ENCODE measurements at regions not wholly inside any gene's neighbourhood (a gene's known extent, or its start where the extent isn't known, plus 50 kb on each side); places are given as distances from the start of the nearest gene placed in this dataset.
"Not testable (repeated sequence)": the region's sequence is repeated elsewhere in the genome, so short reads cannot be mapped to it uniquely, and the experiment has no call there.

GRCh38 chr5:148741766-148742165, 84.6 kb upstream of the ADRB2 start:
- not testable (repeated sequence) for H3K27me3 ChIP-seq (ENCODE audit: control insufficient read depth, insufficient read depth, low read length); H3K4me1 ChIP-seq (ENCODE audit: control insufficient read depth, insufficient read depth, low read length); H3K9me3 ChIP-seq (ENCODE audit: control insufficient read depth, insufficient read depth, low read length); H3K27ac ChIP-seq (ENCODE audit: low read length); H3K4me3 ChIP-seq (ENCODE audit: low read length); DNase-seq (ENCODE audit: low read depth, low spot score); H3K36me3 ChIP-seq (ENCODE audit: control insufficient read depth, insufficient read depth, low read length)
- WGBS (ENCODE audit: insufficient coverage, insufficient read length) = no CpG with 5 or more reads among the region's 3 CpGs

- H3K36me3 ChIP-seq (ENCODE audit: control insufficient read depth, insufficient read depth, low read length); H3K9me3 ChIP-seq (ENCODE audit: control insufficient read depth, insufficient read depth, low read length); DNase-seq (ENCODE audit: low read depth, low spot score); H3K4me1 ChIP-seq (ENCODE audit: control insufficient read depth, insufficient read depth, low read length); H3K4me3 ChIP-seq (ENCODE audit: low read length); H3K27ac ChIP-seq (ENCODE audit: low read length); H3K27me3 ChIP-seq (ENCODE audit: control insufficient read depth, insufficient read depth, low read length): not testable (repeated sequence)
- no CpG with 5 or more reads among the region's 1 CpG for WGBS (ENCODE audit: insufficient coverage, insufficient read length)
These were observed 82.0 kb upstream of the ADRB2 start for GRCh38 chr5:148744380-148744779.

- DNase-seq (ENCODE audit: low read depth, low spot score) = no peak
- WGBS (ENCODE audit: insufficient coverage, insufficient read length) = no CpG with 5 or more reads among the region's 2 CpGs
- H3K27ac ChIP-seq (ENCODE audit: low read length) = no peak overlapping the region
- H3K27me3 ChIP-seq (ENCODE audit: control insufficient read depth, insufficient read depth, low read length) = no peaks in the 10 kb centered on the region
- peaks cover 2% of the 10 kb centered on the region; the same call in 1 of the 2 replicates for H3K4me1 ChIP-seq (ENCODE audit: control insufficient read depth, insufficient read depth, low read length)
- no peaks in the 10 kb centered on the region for H3K9me3 ChIP-seq (ENCODE audit: control insufficient read depth, insufficient read depth, low read length)
- H3K36me3 ChIP-seq (ENCODE audit: control insufficient read depth, insufficient read depth, low read length) = no peaks in the 10 kb centered on the region
- no peak overlapping the region for H3K4me3 ChIP-seq (ENCODE audit: low read length)
These were observed 79.4 kb upstream of the ADRB2 start for GRCh38 chr5:148746826-148747535.

GRCh38 chr5:148747536-148747906, 78.9 kb upstream of the ADRB2 start:
- DNase-seq (ENCODE audit: low read depth, low spot score) = no peak
- WGBS (ENCODE audit: insufficient coverage, insufficient read length) = no CpG with 5 or more reads among the region's 2 CpGs
- H3K4me3 ChIP-seq (ENCODE audit: low read length) = no peak overlapping the region
- H3K36me3 ChIP-seq (ENCODE audit: control insufficient read depth, insufficient read depth, low read length) = no peaks in the 10 kb centered on the region
- H3K27ac ChIP-seq (ENCODE audit: low read length) = no peak overlapping the region
- H3K4me1 ChIP-seq (ENCODE audit: control insufficient read depth, insufficient read depth, low read length) = peaks cover 2% of the 10 kb centered on the region; the same call in 1 of the 2 replicates
- H3K9me3 ChIP-seq (ENCODE audit: control insufficient read depth, insufficient read depth, low read length) = no peaks in the 10 kb centered on the region
- no peaks in the 10 kb centered on the region for H3K27me3 ChIP-seq (ENCODE audit: control insufficient read depth, insufficient read depth, low read length)

- Histone ChIP-seq H3K36me3 (ENCODE audit: control insufficient read depth, insufficient read depth, low read length) (no peaks in the 10 kb centered on the region), H3K4me1 (ENCODE audit: control insufficient read depth, insufficient read depth, low read length) (peaks cover 2% of the 10 kb centered on the region; the same call in 1 of the 2 replicates), H3K9me3 (ENCODE audit: control insufficient read depth, insufficient read depth, low read length) (no peaks in the 10 kb centered on the region), H3K4me3 (ENCODE audit: low read length) (no peak overlapping the region), H3K27ac (ENCODE audit: low read length) (no peak overlapping the region), H3K27me3 (ENCODE audit: control insufficient read depth, insufficient read depth, low read length) (no peaks in the 10 kb centered on the region)
- WGBS (ENCODE audit: insufficient coverage, insufficient read length) = no CpG with 5 or more reads among the region's 4 CpGs
- no peak for DNase-seq (ENCODE audit: low read depth, low spot score)
These were observed 77.6 kb upstream of the ADRB2 start for GRCh38 chr5:148748702-148749392.

- Histone ChIP-seq H3K4me3 (ENCODE audit: low read length) (no peak overlapping the region), H3K36me3 (ENCODE audit: control insufficient read depth, insufficient read depth, low read length) (no peaks in the 10 kb centered on the region), H3K27me3 (ENCODE audit: control insufficient read depth, insufficient read depth, low read length) (no peaks in the 10 kb centered on the region), H3K27ac (ENCODE audit: low read length) (no peak overlapping the region), H3K4me1 (ENCODE audit: control insufficient read depth, insufficient read depth, low read length) (peaks cover 2% of the 10 kb centered on the region; the same call in 1 of the 2 replicates), H3K9me3 (ENCODE audit: control insufficient read depth, insufficient read depth, low read length) (no peaks in the 10 kb centered on the region)
- WGBS (ENCODE audit: insufficient coverage, insufficient read length) = no CpG with 5 or more reads among the region's 5 CpGs
- DNase-seq (ENCODE audit: low read depth, low spot score) = no peak
These were observed 75.8 kb upstream of the ADRB2 start for GRCh38 chr5:148750614-148751013.

GRCh38 chr5:148751025-148751424, 75.4 kb upstream of the ADRB2 start:
- DNase-seq (ENCODE audit: low read depth, low spot score) = no peak
- Histone ChIP-seq H3K4me1 (ENCODE audit: control insufficient read depth, insufficient read depth, low read length) (peaks cover 2% of the 10 kb centered on the region; the same call in 1 of the 2 replicates), H3K27ac (ENCODE audit: low read length) (no peak overlapping the region), H3K36me3 (ENCODE audit: control insufficient read depth, insufficient read depth, low read length) (no peaks in the 10 kb centered on the region), H3K9me3 (ENCODE audit: control insufficient read depth, insufficient read depth, low read length) (no peaks in the 10 kb centered on the region), H3K27me3 (ENCODE audit: control insufficient read depth, insufficient read depth, low read length) (no peaks in the 10 kb centered on the region), H3K4me3 (ENCODE audit: low read length) (no peak overlapping the region)
- no CpG with 5 or more reads among the region's 2 CpGs for WGBS (ENCODE audit: insufficient coverage, insufficient read length)

- H3K4me1 ChIP-seq (ENCODE audit: control insufficient read depth, insufficient read depth, low read length); DNase-seq (ENCODE audit: low read depth, low spot score); H3K4me3 ChIP-seq (ENCODE audit: low read length); H3K27me3 ChIP-seq (ENCODE audit: control insufficient read depth, insufficient read depth, low read length); H3K36me3 ChIP-seq (ENCODE audit: control insufficient read depth, insufficient read depth, low read length); H3K27ac ChIP-seq (ENCODE audit: low read length); H3K9me3 ChIP-seq (ENCODE audit: control insufficient read depth, insufficient read depth, low read length): not testable (repeated sequence)
These were observed 74.0 kb upstream of the ADRB2 start for GRCh38 chr5:148752375-148752774.

- no peaks in the 10 kb centered on the region for H3K4me1 ChIP-seq (ENCODE audit: control insufficient read depth, insufficient read depth, low read length)
- DNase-seq (ENCODE audit: low read depth, low spot score) = no peak
- H3K9me3 ChIP-seq (ENCODE audit: control insufficient read depth, insufficient read depth, low read length) = no peaks in the 10 kb centered on the region
- no peak overlapping the region for H3K27ac ChIP-seq (ENCODE audit: low read length)
- no peaks in the 10 kb centered on the region for H3K36me3 ChIP-seq (ENCODE audit: control insufficient read depth, insufficient read depth, low read length)
- WGBS (ENCODE audit: insufficient coverage, insufficient read length) = no CpG with 5 or more reads among the region's 3 CpGs
- no peaks in the 10 kb centered on the region for H3K27me3 ChIP-seq (ENCODE audit: control insufficient read depth, insufficient read depth, low read length)
- H3K4me3 ChIP-seq (ENCODE audit: low read length) = no peak overlapping the region
These were observed 67.3 kb upstream of the ADRB2 start for GRCh38 chr5:148759101-148759500.

- Histone ChIP-seq H3K4me3 (ENCODE audit: low read length) (no peak overlapping the region), H3K4me1 (ENCODE audit: control insufficient read depth, insufficient read depth, low read length) (no peaks in the 10 kb centered on the region), H3K27me3 (ENCODE audit: control insufficient read depth, insufficient read depth, low read length) (no peaks in the 10 kb centered on the region), H3K27ac (ENCODE audit: low read length) (no peak overlapping the region), H3K9me3 (ENCODE audit: control insufficient read depth, insufficient read depth, low read length) (no peaks in the 10 kb centered on the region), H3K36me3 (ENCODE audit: control insufficient read depth, insufficient read depth, low read length) (no peaks in the 10 kb centered on the region)
- no CpG with 5 or more reads among the region's 2 CpGs for WGBS (ENCODE audit: insufficient coverage, insufficient read length)
- DNase-seq (ENCODE audit: low read depth, low spot score) = no peak
These were observed 65.3 kb upstream of the ADRB2 start for GRCh38 chr5:148760945-148761638.

Measured in iPS DF 6.9 (cell line).